ENCODE measurements at regions not wholly inside any gene's neighbourhood (a gene's known extent, or its start where the extent isn't known, plus 50 kb on each side); places are given as distances from the start of the nearest gene placed in this dataset.

GRCh38 chr6:23396949-23397348 is 729.1 kb upstream of the NRSN1 start:
- TF ChIP-seq, protein P1, sequence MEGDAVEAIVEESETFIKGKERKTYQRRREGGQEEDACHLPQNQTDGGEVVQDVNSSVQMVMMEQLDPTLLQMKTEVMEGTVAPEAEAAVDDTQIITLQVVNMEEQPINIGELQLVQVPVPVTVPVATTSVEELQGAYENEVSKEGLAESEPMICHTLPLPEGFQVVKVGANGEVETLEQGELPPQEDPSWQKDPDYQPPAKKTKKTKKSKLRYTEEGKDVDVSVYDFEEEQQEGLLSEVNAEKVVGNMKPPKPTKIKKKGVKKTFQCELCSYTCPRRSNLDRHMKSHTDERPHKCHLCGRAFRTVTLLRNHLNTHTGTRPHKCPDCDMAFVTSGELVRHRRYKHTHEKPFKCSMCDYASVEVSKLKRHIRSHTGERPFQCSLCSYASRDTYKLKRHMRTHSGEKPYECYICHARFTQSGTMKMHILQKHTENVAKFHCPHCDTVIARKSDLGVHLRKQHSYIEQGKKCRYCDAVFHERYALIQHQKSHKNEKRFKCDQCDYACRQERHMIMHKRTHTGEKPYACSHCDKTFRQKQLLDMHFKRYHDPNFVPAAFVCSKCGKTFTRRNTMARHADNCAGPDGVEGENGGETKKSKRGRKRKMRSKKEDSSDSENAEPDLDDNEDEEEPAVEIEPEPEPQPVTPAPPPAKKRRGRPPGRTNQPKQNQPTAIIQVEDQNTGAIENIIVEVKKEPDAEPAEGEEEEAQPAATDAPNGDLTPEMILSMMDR (IDR thresholded peaks at IDR 0.05; ENCODE audit: extremely low read depth in 1 of 2, insufficient read depth in 1 of 2, low read depth in 1 of 2, low read length in 2 of 2), result no peak
- TF ChIP-seq POLR2AphosphoS5 (IDR thresholded peaks at IDR 0.05; ENCODE audit: insufficient read depth, low read depth, low read length), result no peak
- TF ChIP-seq, protein P2, sequence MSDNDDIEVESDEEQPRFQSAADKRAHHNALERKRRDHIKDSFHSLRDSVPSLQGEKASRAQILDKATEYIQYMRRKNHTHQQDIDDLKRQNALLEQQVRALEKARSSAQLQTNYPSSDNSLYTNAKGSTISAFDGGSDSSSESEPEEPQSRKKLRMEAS (IDR thresholded peaks at IDR 0.05; ENCODE audit: insufficient read depth, insufficient read length), result no peak
- TF ChIP-seq POLR2A (IDR thresholded peaks at IDR 0.05; ENCODE audit: low read depth, low read length), result no peak
